SH-SY5Y (cell line): ENCODE measurements at regions not wholly inside any gene's neighbourhood (a gene's known extent, or its start where the extent isn't known, plus 50 kb on each side); places are given as distances from the start of the nearest gene placed in this dataset.

Experiments
- GATA2 ChIP-seq: IDR thresholded peaks from 2 replicates; pipeline ENCODE4 v1.6.1; 2011; ENCODE audit warnings: mild to moderate bottlenecking, low read depth, low read length
- GATA3 ChIP-seq: IDR thresholded peaks from 2 replicates; pipeline ENCODE4 v1.6.1; 2011; ENCODE audit warnings: low read depth, mild to moderate bottlenecking, low read length, moderate library complexity

GRCh38 chr2:134002921-134003320 is 251.0 kb upstream of the MGAT5 start:
- TF ChIP-seq GATA2: no peak
- no peak for TF ChIP-seq GATA3
